ENCODE measurements at regions not wholly inside any gene's neighbourhood (a gene's known extent, or its start where the extent isn't known, plus 50 kb on each side); places are given as distances from the start of the nearest gene placed in this dataset.

GRCh38 chr5:20470997-20471396 lies 483.0 kb upstream of the CDH18 start (continued):
- TF ChIP-seq ZNF652 (CRISPR knock-in tag; IDR thresholded peaks at IDR 0.05; ENCODE audit: borderline replicate concordance, low read depth) (no peak), MED8 (CRISPR knock-in tag; IDR thresholded peaks at IDR 0.05; ENCODE audit: insufficient replicate concordance) (no peak)

DNA sequence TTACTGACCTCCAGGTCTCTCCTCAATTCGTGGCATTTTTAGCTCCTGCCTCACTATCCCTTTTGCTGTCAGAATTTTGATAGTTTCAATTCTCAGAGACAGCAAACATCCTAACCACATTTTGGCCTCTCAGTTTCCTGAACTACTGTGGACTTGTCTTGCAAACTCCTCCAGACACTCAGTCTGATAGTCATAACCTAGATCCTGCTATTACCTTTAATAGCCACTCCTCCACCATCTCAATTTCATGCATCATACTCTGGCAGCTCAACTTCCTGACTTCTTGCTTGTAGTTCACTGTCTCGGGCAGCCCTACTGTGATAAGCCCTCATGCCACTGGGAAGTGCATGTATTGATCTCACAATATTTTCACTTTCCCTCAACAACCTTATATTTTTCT lies 481.8 kb upstream of the CDH18 start:
- Histone ChIP-seq H3K9me3 (ENCODE audit: low read length) (no peaks in the 10 kb centered on the region), H3K27me3 (ENCODE audit: control insufficient read depth in 1 of 2, insufficient read depth in 2 of 2, low read length in 2 of 2) (no peaks in the 10 kb centered on the region; a peak in 1 of 5 replicates), H3K4me1 (ENCODE audit: insufficient read depth, low read length) (no peaks in the 10 kb centered on the region), H3K36me3 (replicated peaks in 1 of 2; ENCODE audit: control insufficient read depth in 1 of 2, insufficient read depth in 2 of 2, low read length in 2 of 2) (no peaks in the 10 kb centered on the region), H4K20me1 (ENCODE audit: insufficient read depth, low read length) (no peaks in the 10 kb centered on the region), H3K27ac (ENCODE audit: extremely low read length, insufficient read depth, low read length) (no peak overlapping the region), H3K9ac (ENCODE audit: insufficient read depth, low read depth, low read length) (no peak overlapping the region), H3K4me2 (ENCODE audit: low read depth, low read length) (no peak overlapping the region), H3K79me2 (ENCODE audit: insufficient read depth, low read length) (no peaks in the 10 kb centered on the region), H2AFZ (ENCODE audit: low read length) (no peak overlapping the region), H3K4me3 (replicated peaks in 1 of 3; ENCODE audit: insufficient read depth in 1 of 3, low read depth in 2 of 3, low read length in 3 of 3) (no peak overlapping the region)
- DNase-seq (ENCODE audit: low spot score): no peak
- 0% methylated on average over 2 of the region's 2 CpGs for WGBS (ENCODE audit: low lambda C conversion rate)
- ChIA-PET POLR2A (no interaction called here), CTCF (ENCODE audit: low intra/inter-chr PET ratio, low total read pairs) (no interaction called here)
- intact Hi-C loops (cut with micrococcal nuclease; ENCODE audit: unreplicated experiment) (no loop called here), in situ Hi-C loops (cut with HindIII; ENCODE audit: extremely low pct_ligation_motif_present, low pct_unique_long_range_greater_than_20kb) (no loop called here)
- no peak for FAIRE-seq
- no peak for ATAC-seq
- TF ChIP-seq NFIC (IDR thresholded peaks at IDR 0.05; ENCODE audit: low read length) (no peak), RXRA (CRISPR knock-in tag; IDR thresholded peaks at IDR 0.05) (no peak), ZNF713 (CRISPR knock-in tag; IDR thresholded peaks at IDR 0.05) (no peak), SMAD1 (CRISPR knock-in tag; IDR thresholded peaks at IDR 0.05; ENCODE audit: borderline replicate concordance, low read depth) (no peak), ZNF550 (CRISPR knock-in tag; IDR thresholded peaks at IDR 0.05; ENCODE audit: borderline replicate concordance) (no peak), JUND (CRISPR knock-in tag; IDR thresholded peaks at IDR 0.05) (no peak), CAMTA2 (CRISPR knock-in tag; IDR thresholded peaks at IDR 0.05; ENCODE audit: borderline replicate concordance) (no peak), ZNF773 (CRISPR knock-in tag; IDR thresholded peaks at IDR 0.05; ENCODE audit: borderline replicate concordance) (no peak), ZNF530 (CRISPR knock-in tag; IDR thresholded peaks at IDR 0.05; ENCODE audit: low read depth) (no peak), ZNF101 (CRISPR knock-in tag; IDR thresholded peaks at IDR 0.05; ENCODE audit: borderline replicate concordance, low read depth) (no peak), IRF1 (CRISPR knock-in tag; IDR thresholded peaks at IDR 0.05; ENCODE audit: low read depth) (no peak), ZNF124 (CRISPR knock-in tag; IDR thresholded peaks at IDR 0.05) (no peak), PCBP2 (optimal IDR thresholded peaks at IDR 0.05; ENCODE audit: low read depth, low read length, poor library complexity, severe bottlenecking) (no peak), ZNF292 (CRISPR knock-in tag; IDR thresholded peaks at IDR 0.05; ENCODE audit: borderline replicate concordance, low read depth) (no peak), ZBTB7A (CRISPR knock-in tag; IDR thresholded peaks at IDR 0.05) (no peak), BCL6 (CRISPR knock-in tag; IDR thresholded peaks at IDR 0.05) (no peak)
- TF ChIP-seq, protein P1, sequence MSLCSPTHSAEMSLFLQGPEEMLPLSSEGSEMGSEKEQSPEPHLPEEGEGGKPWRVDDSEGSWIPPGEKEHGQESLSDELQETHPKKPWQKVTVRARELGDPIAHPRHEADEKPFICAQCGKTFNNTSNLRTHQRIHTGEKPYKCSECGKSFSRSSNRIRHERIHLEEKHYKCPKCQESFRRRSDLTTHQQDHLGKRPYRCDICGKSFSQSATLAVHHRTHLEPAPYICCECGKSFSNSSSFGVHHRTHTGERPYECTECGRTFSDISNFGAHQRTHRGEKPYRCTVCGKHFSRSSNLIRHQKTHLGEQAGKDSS (CRISPR knock-in tag; IDR thresholded peaks at IDR 0.05; ENCODE audit: borderline replicate concordance, low read depth): no peak
- BruUV-seq (replicated peaks): no TSS peak
